DMS79 (cell line): ENCODE measurements at regions not wholly inside any gene's neighbourhood (a gene's known extent, or its start where the extent isn't known, plus 50 kb on each side); places are given as distances from the start of the nearest gene placed in this dataset.
"Not testable (repeated sequence)": the region's sequence is repeated elsewhere in the genome, so short reads cannot be mapped to it uniquely, and the experiment has no call there.

Source experiments
- DNase-seq: peaks from one replicate; lab custom pipeline; 2025; lab: John Stamatoyannopoulos, UW

DNA sequence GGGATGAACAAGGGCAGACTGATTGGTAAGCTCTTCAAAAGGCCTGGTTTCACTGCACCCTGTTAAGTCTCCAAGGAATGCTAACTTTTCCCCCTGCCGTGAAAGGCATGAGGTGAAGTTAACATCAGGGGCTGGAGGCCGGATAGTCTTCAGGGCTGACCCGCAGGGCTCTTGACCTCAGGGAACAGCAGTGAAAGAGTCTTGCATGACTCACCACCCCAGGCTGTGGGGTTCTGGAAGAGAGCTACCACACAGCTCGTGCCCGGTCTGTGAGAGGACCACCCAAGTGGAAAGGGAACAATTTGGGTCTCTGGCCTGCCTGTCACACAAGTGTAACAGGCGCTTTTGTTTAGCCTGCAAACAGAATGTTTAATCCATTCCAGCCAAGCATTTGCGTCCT, 504.9 kb downstream of the EDEM1 start:
- no peak for DNase-seq

DNA sequence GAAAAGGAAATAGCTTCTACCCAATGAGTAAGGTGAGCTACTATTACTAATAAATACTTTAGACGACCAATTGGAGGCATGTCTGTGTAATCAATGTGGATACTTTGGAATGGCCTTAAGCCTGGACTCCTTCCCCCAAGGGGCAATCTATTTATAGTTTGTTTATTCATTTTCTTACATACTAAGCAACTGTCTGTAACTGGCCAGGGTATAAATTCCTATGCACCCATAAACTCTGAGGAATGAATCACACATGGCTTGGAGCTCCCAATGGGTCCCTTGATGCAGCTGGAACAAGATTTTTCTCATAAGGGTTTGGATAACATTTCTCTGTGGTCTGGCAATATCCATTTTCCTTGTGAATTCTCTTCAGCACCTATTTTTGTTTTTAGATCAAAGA, 506.8 kb downstream of the EDEM1 start:
- no peak for DNase-seq

DNA sequence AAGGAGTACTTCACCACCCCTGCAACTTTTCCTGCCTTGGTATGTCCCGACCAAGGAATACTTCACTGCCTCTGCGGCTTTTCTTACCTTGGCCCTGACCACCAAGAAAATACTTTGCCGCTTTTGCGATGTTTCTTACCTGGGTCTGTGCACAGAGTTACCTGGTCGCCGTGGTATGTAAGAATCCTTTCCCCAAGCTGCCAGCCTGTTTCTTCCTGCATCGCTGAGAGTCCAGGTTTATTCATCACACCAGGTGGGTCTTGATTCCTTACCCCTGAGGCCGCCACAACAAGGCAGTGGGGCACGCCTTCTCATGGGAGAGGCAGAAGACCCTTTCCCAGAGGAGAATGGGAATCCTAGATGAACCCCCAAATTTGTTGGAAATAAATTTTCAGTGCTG, 511.3 kb downstream of the EDEM1 start:
- no peak for DNase-seq

DNA sequence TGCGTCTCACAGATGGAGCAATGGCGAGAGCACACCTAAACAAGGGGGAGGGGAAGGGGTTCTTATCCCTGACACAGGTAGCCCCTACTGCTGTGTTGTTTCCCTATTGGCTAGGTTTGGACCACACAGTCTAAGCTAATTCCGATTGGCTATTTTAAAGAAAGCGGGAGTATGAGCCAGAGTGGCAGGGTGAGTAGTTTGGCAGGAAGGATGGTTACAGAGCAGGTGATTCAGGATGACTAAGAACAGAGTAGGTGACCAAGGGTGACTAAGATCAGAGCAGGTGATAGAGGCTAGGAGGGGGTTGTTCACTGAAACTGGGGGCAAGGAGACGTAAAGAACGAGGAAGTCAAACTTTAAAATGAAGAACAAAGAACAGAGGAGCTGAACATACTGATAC, 511.8 kb downstream of the EDEM1 start:
- no peak for DNase-seq

DNA sequence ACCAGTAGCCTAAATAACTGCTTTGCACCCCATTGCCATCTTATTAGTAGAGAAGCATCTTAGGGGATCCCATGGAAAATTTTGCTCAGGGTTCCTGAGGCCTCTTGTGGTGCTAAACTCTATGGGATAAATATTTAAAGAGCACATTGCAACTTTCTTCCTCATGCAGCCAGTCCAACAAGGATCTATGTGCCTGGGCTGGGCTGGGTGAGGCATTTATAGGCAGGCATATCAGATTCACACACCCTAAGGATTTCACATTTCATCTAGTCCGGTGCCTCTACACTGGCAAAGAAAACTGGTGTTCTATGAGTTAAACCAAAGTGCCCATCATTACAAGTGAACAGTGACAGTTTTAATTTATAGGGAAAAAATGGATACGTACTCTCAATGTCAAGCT, 512.3 kb downstream of the EDEM1 start:
- DNase-seq, result no peak

DNA sequence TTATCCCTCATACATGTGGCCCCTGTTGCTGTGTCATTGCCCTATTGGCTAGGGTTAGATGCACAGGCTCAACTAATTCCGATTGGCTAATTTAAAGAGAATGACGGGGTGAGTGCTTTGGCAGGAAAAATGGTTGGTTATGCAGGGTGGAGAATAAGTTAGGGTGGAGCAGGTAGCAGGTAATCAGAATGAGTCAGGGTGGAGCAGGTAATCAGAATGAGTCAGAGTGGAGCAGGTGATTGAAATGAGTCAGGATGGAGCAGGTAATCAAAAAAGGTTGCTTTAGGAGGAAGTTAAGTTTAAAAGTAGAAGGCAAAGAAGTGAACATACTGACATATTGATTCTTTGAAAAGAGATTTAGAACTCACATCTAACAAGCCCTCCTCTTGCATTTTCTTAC, 513.5 kb downstream of the EDEM1 start:
- DNase-seq, result not testable (repeated sequence)

DNA sequence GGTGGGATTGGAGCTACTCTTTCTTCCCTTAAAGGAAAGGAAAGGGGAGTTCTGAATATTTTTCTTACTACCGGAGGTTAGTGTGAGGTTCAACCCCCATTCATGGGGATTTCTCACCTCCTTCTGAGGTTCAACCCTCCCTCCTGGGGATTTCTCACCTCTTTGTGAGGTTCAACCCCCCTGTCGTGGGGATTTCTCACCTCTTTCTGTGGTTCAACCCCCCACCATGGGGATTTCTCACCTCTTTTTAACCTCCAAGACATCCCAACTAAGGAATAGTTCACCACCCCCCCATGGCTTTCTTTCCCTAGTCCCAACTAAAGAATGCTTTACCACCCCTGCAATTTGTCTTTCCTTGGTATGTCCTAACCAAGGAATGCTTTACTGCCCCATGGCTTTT, 520.3 kb downstream of the EDEM1 start:
- no peak for DNase-seq

DNA sequence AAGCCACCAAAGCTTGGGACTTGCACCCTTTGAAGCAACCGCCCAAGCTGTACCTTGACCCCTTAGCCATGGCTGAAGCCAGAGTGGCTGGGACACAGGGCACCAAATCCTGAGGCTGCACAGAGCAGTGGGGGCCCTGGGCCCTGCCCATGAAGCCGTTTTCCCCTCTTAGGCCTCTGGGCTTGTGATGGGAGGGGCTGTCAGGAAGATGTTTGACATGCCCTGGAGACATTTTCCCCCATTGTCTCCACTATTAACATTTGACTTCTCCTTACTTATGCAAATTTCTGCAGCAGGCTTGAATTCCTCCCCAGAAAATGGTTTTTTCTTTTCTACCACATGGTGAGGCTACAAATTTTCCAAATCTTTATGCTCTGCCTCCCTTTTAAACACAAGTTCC, 522.2 kb downstream of the EDEM1 start:
- no peak for DNase-seq

DNA sequence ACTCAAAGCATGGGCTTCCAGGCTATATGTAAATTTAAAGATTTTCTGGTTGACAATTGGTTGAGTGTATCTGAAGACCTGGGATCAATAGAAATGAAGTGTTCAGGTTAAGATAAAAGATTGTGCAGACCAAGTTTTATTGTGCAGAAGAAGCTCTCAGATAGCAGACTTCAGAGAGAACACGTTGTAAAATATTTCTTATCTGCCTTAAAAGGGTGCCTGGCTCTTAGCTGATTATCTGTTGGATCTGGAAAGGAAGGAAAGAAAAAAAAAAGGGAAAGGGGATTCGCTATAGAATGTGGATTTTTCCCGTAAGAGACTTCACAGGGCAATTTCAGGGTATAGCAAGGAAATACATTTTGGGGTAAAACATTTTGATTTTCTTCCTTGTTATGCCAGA, 523.2 kb downstream of the EDEM1 start:
- no peak for DNase-seq

DNA sequence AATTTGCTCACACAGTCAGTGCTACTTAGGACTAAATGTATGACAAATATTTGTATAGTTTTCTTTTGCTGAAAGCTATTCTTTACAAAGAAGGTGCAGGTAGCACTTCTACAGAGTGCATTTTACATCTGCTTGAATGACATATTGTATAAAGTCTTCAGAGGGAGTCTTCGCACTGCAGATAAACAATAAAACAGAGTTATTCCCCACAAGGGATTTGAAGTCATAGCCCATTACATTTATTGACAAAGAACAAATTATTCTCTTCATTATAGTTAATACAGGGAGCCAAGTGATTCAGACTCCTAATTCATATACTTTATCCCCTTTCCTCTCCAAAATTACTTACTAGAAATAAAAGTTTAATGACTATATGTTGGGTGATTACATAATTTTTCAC, 529.7 kb downstream of the EDEM1 start:
- no peak for DNase-seq

DNA sequence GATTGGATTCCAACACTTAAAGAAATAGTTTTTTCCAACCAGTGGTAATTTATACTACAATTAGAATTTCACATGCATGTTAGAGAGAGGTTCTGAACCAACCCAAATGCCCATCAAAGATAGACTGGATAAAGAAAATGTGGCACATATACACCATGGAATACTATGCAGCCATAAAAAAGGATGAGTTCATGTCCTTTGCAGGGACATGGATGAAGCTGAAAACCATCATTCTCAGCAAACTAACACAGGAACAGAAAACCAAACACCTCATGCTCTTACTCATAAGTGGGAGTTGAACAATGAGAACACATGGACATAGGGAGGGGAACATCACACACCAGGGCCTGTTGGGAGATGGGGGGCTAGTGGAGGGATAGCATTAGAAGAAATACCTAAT, 532.2 kb downstream of the EDEM1 start:
- not testable (repeated sequence) for DNase-seq

DNA sequence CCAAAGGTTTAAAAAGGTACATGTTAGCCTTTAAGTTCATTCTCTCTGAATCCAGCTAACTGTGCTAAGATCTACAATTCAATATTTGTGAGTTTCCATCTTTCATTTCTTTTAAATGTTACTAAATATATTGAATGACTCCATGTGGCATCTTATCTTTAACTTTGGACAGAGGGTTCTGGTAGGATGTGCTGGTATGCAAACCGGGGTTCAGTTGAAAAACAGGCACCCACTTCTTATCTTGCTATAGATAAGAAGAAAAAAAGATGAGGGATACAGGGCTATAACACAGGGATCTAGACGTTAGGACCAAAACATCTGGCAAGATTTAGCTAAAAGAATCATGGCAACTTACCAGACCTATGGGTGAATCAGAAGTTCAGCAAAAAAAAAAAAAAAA, 538.3 kb downstream of the EDEM1 start:
- DNase-seq, result no peak

DNA sequence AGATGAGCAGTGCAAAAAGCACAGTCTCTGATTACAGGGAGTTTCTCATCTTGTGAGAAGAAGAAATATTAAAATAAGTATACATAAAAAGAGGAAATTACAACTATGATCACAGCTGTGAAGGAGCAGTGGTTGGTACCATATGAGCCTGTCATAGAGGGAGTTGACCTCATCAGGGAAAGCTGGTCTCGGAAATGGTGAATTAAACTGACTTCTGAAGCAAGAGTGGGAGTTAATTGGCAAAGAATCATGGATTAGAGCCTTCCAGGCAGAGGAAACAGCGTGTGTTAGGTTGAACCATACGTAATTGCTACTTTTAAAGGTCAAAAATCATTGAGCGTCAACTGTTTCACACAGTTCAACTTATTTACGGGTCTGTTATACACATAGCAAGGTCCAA, 539.1 kb downstream of the EDEM1 start:
- no peak for DNase-seq

DNA sequence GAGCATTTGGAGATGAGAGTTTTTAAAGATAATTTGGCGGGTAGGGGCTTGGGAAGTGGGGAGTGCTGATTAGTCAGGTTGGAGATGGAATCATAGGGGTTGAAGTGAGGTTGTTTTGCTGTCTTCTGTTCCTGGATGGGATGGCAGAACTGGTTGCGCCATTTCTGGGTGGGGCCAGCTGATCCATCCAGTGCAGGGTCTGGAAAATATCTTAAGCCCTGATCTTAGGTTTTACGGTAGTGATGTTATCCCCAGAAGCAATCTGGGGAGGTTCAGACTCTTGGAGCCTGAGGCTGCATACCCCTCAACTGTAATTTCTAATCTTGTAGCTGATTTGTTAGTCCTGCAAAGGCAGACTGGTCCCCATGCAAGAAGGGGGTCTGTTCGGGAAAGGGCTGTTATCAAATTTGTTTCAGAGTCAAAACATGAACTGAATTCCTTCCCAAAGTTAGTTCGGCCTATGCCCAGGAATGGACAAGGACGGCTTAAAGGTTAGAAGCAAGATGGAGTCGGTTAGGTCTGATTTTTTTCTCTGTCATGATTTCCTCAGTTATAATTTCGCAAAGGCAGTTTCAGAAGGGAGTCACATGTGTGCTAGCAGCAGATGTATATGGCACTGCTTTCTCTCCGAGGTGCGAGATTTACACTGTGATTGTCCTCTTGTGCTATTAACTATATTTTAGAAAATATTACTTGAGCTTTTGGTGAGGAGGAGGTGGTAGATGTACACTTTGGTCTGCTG, 540.4 kb downstream of the EDEM1 start:
- no peak for DNase-seq

DNA sequence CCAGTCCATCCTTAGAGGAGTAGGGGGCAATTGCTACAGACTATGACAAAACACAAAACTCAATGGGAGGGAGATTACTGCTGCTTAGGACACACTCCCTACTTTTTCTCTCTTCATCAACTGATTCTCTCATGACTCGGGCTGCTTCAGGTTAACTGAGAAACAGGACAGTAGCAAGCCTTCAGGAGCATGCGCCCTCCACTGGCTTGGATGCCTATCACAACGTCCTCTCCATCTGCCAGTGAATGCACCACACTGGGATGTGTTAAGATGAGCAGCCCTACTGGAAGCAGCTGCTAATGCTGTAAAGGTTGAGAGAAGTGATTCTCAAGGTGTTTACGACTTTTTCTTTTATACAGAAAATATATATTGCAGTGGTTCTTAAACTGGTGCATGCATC, 542.3 kb downstream of the EDEM1 start:
- DNase-seq, result no peak

DNA sequence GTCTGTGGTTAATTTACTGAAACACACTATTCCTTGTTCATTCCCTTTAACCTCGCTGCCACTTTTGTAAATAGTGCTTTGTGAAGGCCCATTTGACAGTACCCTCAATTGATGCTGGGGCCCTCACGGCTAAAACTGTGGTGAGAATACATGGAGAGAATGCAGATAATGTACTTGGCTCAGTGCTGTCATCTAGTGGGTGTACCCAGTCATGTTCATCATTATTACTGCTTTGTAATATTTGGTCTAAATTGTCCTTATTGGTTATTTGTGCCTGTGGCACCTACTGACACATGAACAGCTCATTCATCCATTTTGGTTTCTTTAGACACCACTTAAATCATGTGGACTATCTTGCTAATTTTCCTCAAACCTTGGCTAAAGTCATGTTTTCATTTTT, 543.6 kb downstream of the EDEM1 start:
- no peak for DNase-seq

DNA sequence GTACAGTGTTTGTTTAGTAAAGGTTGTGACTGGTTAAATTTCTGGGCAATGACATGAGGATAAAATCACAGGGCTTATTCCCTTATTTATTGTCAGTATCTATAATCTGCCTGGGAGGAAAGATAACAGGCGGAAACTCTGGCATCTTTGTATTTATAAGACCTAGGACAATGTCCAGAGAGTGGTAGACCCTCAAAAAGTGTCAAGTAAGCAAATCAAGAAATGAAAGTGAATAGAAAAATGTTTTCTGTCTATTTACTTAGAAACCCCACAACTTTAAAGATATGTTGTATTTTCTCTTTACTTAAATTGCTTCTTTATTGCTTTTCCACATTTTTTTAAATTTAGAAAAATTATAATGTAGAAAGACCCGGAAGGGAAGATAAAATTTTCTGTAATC, 544.6 kb downstream of the EDEM1 start:
- DNase-seq, result no peak

DNA sequence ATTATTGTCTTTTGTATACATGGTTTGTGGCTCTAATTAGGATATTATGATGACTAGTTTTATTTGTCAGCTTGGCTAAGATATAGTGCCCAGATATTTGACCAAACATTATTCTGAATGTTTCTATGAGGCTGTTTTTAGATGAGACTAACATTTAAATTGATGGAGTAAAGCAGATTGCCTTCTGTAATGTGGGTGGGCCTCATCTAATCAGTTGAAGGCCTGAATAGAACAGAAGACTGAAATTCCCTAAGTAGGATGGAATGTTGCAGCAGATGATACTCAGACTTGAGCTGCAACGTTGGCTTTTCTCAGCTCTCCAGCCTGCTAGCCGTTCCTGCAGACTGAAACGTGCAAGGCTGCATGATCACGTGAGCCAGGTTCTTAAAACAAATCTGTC, 546.5 kb downstream of the EDEM1 start:
- no peak for DNase-seq

DNA sequence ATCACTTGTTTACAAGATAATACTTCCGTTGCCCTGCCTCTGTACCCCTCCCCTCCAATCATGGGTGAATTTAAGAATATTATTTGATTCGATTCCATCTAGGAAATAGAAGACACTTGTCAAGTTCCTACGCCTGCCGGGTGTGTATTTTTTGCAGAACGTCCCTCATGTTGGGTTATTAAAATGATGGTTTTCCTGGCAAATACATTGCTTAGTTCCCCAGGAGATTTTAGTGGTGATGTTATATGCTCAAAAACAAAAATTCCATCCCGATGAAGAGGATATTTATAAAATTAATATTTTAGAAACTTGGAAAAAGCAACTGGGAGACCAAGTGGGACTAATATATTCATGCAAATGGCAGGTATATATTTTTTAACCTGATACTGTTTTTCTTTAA, 548.4 kb downstream of the EDEM1 start:
- DNase-seq, result no peak

DNA sequence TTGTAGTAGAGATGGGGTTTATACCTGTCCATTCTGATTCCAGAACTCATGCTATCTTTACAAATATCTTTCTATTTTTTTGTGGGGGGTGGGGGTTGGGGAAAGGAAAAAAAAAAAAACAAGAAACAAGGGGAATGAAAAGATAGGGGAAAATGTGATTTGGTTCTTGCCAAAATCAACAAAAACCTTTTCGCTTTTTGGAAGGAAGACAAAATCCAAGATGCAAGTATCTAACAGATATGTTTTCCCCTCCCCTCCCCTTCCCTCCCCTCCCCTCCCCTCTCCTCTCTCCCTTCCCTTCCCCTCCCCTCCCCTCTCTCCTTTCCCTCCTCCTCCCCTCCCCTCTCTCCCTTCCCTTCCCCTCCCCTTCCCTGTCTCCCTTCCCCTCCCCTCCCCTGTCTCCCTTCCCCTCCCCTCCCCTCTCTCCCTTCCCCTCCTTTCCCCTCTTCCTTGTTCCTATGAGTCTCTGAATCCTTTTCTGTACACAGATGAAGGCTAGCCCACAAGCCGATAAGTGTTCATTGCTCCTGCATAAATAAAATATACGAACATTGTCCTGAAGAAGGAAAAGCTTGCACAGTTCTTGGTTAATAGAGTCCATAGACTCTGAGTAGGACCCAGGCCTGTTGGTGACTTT, 551.9 kb downstream of the EDEM1 start:
- no peak for DNase-seq

DNA sequence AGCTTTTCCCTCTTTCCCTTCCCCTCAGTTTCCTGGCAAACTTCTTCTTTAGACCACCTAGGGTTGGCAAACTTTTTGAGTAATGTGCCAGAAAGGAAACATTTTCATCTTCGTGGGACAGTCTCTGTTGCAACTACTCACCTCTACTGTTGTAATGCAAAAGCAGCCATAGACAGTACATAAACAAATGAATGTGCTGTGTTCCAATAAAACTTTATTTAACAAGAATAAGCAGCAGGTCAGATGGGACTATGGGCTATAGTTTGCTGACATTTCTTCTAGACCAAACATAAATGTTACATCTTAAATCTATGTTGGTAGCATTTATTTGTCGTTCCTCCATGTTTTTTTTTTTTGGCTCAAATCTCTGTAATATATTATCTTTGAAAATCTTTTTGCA, 552.4 kb downstream of the EDEM1 start:
- no peak for DNase-seq

DNA sequence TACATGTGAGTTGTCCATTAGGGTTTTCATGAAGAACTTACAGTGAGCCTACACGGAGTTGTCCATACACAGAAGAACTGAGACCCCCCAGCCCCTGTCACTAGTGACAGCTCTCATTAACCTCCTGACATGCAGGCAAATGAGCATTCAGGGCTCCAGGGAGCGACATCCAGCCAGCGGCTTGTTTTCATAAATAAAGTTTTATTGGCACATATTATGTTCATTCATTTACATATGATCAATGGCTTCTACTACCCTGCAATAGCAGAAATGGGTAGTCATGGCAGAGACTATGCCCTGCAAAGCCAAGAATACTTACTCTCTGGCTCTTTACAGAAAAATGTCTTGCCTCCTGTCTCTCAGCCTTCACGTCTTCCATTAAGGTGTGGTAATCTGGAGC, 553.5 kb downstream of the EDEM1 start:
- DNase-seq, result no peak

DNA sequence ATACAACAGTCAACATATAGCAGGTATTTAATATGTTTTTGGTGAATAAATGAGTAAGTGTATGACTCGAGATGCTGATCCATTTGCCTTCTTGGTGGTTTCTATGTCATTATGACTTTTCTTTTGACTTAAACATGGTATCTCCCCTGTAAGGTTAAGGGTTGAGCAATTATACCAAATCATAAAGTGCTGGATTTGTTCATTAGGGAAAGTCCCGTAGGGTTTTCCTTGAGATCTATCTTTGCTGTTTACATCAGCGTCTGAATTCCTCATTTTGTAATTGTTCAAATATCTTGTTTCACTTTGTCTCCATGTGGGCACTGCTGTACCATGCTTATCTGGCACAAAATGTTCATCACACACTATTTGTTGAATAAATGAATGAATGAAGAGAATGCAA, 562.6 kb downstream of the EDEM1 start:
- no peak for DNase-seq
